Aorta (tissue), 5 donors: ENCODE measurements at regions not wholly inside any gene's neighbourhood (a gene's known extent, or its start where the extent isn't known, plus 50 kb on each side); places are given as distances from the start of the nearest gene placed in this dataset.

Source experiments
- ATAC-seq: fragments of 200-7000 bp; cut with Tn5 transposase; one replicate; pipeline ENCODE4 v1.9.1; 2022; ENCODE audit warnings: moderate library complexity; ENCODE audit not compliant: low FRiP score
- DNase-seq, 2 donors: peaks; one replicate each; pipeline ENCODE4 v3.0.0-alpha.2; 2020
- H3K27ac ChIP-seq, 2 donors: one replicate each; pipeline ENCODE4 v1.5.1; 2013; ENCODE audit warnings: low read length in 2 of 2, mild to moderate bottlenecking in 2 of 2, moderate library complexity in 2 of 2, control low read depth in 1 of 2, inconsistent platforms in 1 of 2, low read depth in 1 of 2
- H3K27me3 ChIP-seq, 2 donors: one replicate each; pipeline ENCODE4 v1.6.1; 2013; ENCODE audit warnings: control low read depth in 1 of 2, low read length in 1 of 2, mild to moderate bottlenecking in 1 of 2, moderate library complexity in 1 of 2; ENCODE audit not compliant: insufficient read depth in 2 of 2, control insufficient read depth in 1 of 2
- H3K36me3 ChIP-seq, 2 donors: one replicate each; pipeline ENCODE4 v1.6.1; 2013; ENCODE audit warnings: control low read depth in 1 of 2, low read length in 1 of 2, mild to moderate bottlenecking in 1 of 2; ENCODE audit not compliant: insufficient read depth in 2 of 2, control insufficient read depth in 1 of 2
- H3K4me1 ChIP-seq, 2 donors: one replicate each; pipeline ENCODE4 v1.6.1; 2013; ENCODE audit warnings: low read length in 2 of 2, control low read depth in 1 of 2, mild to moderate bottlenecking in 1 of 2, moderate library complexity in 1 of 2; ENCODE audit not compliant: insufficient read depth in 2 of 2, control insufficient read depth in 1 of 2
- H3K4me3 ChIP-seq, 2 donors: one replicate each; pipeline ENCODE4 v1.5.1; 2013; ENCODE audit warnings: low read length in 2 of 2, control low read depth in 1 of 2, mild to moderate bottlenecking in 1 of 2
- H3K9me3 ChIP-seq: one replicate; pipeline ENCODE4 v1.6.1; 2013; ENCODE audit warnings: mild to moderate bottlenecking, low read length; ENCODE audit not compliant: control insufficient read depth
- WGBS, 2 donors: extraction: QIAGEN DNeasy Blood & Tissue Kit; methylation state at CpG; one replicate each; pipeline ENCODE4 v1.1.7; 2013; 5-methylcytosine and 5-hydroxymethylcytosine counted together
- intact Hi-C, 2 donors: fragments of 100-400 bp; cut with DNase I; formaldehyde crosslinking; loops; one replicate each; pipeline versions ENCODE4 v1.14.2 to v1.15.0; 2022
- donor health status: healthy with polysubstance abuse.
- donor health status: Bipolar disorder and iron deficiency.
- donor health status: DM: no; HTN: no; CAD: no.
- donor health status: DM: no; HTN: no; CAD: no.
- donor health status: DM: yes; HTN: yes; CAD: no.

DNA sequence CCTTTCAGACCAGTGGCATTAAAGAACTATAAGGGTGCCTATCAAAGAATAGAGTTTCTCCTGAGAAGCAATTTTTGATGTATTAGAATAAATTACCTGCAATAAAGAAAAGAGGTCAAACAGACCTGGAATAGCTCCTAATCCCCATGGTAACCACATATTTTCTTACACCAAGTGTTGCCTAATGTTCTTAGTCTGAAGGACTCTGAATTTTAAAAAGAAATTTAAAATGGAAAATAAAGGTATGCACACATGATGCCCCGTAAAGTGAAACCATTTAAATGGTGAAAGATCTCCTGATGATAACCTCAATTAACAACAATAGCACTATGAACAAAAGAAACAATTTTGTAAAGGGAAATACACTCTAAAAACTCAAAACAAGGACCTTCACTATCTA, 55.1 kb upstream of the LOC128125822 start:
- intact Hi-C loops, result no loop called here
- no peaks in the 10 kb centered on the region for H3K36me3 ChIP-seq
- no peak overlapping the region for H3K27ac ChIP-seq
- H3K9me3 ChIP-seq, result no peaks in the 10 kb centered on the region
- ATAC-seq (no peak), DNase-seq (no peak)
- no peaks in the 10 kb centered on the region for H3K4me1 ChIP-seq
- no peak overlapping the region for H3K4me3 ChIP-seq
- WGBS, 2 donors, result 86 to 94% methylated on average over 1 of the region's 1 CpG
- H3K27me3 ChIP-seq, result no peaks in the 10 kb centered on the region

DNA sequence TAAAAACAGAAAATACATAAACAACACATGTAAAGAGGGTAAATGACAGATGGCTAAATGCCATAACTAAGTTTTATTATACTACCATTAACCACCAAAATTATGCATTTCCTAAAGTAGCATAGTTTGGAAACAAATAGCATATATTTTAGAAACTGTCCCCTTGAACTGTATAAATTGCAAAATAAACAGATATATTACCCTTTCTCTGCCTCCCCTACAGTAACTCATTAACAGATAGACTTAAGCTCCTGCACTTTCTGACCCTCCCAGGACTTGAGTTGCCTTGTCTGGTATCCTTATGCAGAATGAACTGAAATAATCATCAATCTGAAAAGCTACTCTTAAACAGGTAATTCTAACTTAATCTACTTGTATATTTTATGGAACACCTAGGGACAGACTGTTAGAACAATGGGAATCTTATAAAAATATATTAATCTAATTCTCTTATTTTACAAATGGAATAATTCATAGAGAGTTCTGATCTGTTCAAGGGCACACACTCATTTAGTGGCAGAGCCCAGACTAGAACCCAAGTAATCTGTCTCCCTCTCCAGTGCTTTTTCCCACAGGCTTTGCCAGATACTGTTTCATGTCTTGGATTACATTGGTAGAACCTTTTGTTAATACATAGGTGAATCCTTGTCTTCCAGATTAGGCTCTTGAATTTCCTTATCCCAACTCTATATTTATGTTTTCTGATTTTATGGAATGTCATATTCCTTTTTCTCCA, 50.6 kb upstream of the LOC128125822 start:
- DNase-seq (no peak), ATAC-seq (no peak)
- Histone ChIP-seq H3K4me1 (no peaks in the 10 kb centered on the region), H3K4me3 (no peak overlapping the region), H3K27me3 (no peaks in the 10 kb centered on the region), H3K36me3 (no peaks in the 10 kb centered on the region), H3K9me3 (no peaks in the 10 kb centered on the region), H3K27ac (no peak overlapping the region)
- intact Hi-C loops, result no loop called here
